ENCODE measurements at regions not wholly inside any gene's neighbourhood (a gene's known extent, or its start where the extent isn't known, plus 50 kb on each side); places are given as distances from the start of the nearest gene placed in this dataset.

- TF ChIP-seq POLR2A (IDR thresholded peaks at IDR 0.05; ENCODE audit: low read length) (no peak), GATA1 (IDR thresholded peaks at IDR 0.05; ENCODE audit: low read depth, low read length) (no peak)
Observed at GRCh38 chr2:122239440-122239839, 484.0 kb downstream of the TSN start.
